ENCODE measurements at regions not wholly inside any gene's neighbourhood (a gene's known extent, or its start where the extent isn't known, plus 50 kb on each side); places are given as distances from the start of the nearest gene placed in this dataset.

GRCh38 chr3:169029674-169030285, 633.7 kb downstream of the MECOM start:
- Histone ChIP-seq H3K9me3 (no peaks in the 10 kb centered on the region), H3K27me3 (no peaks in the 10 kb centered on the region), H3K4me3 (no peak overlapping the region), H3K4me1 (peaks cover 7% of the 10 kb centered on the region), H3K36me3 (no peaks in the 10 kb centered on the region), H3K27ac (no peak overlapping the region)
- WGBS = 96% methylated on average over 3 of the region's 3 CpGs
- no peak for DNase-seq (ENCODE audit: low spot score in 2 of 2)
- TF ChIP-seq CTCF (IDR thresholded peaks at IDR 0.05) (no peak), EP300 (IDR thresholded peaks at IDR 0.05) (no peak), POLR2A (IDR thresholded peaks at IDR 0.05) (no peak), POLR2AphosphoS5 (IDR thresholded peaks at IDR 0.05) (no peak)

GRCh38 chr3:169028716-169029115, 634.8 kb downstream of the MECOM start:
- H3K36me3 ChIP-seq = no peaks in the 10 kb centered on the region
- TF ChIP-seq EP300 (IDR thresholded peaks at IDR 0.05) (no peak), CTCF (IDR thresholded peaks at IDR 0.05) (no peak), POLR2A (IDR thresholded peaks at IDR 0.05) (no peak), POLR2AphosphoS5 (IDR thresholded peaks at IDR 0.05) (no peak)
- DNase-seq (ENCODE audit: low spot score in 2 of 2) = no peak
- H3K9me3 ChIP-seq = no peaks in the 10 kb centered on the region
- no peak overlapping the region for H3K4me3 ChIP-seq
- no peak overlapping the region for H3K27ac ChIP-seq
- H3K27me3 ChIP-seq = no peaks in the 10 kb centered on the region
- WGBS = 87% methylated on average over 5 of the region's 5 CpGs
- H3K4me1 ChIP-seq = peaks cover 7% of the 10 kb centered on the region

- Histone ChIP-seq H3K9me3 (no peaks in the 10 kb centered on the region), H3K4me3 (no peak overlapping the region), H3K27me3 (no peaks in the 10 kb centered on the region), H3K4me1 (peaks cover 7% of the 10 kb centered on the region), H3K27ac (no peak overlapping the region), H3K36me3 (no peaks in the 10 kb centered on the region)
- WGBS = 16% methylated on average over 5 of the region's 5 CpGs
- TF ChIP-seq EP300 (IDR thresholded peaks at IDR 0.05) (no peak), CTCF (IDR thresholded peaks at IDR 0.05) (no peak), POLR2A (IDR thresholded peaks at IDR 0.05) (no peak), POLR2AphosphoS5 (IDR thresholded peaks at IDR 0.05) (no peak)
- no peak for DNase-seq (ENCODE audit: low spot score in 2 of 2)
Measured at GRCh38 chr3:169026543-169027182, 636.8 kb downstream of the MECOM start.

GRCh38 chr3:169022457-169022856, 641.1 kb downstream of the MECOM start:
- 93% methylated on average over 1 of the region's 1 CpG for WGBS
- Histone ChIP-seq H3K27ac (no peak overlapping the region), H3K27me3 (no peaks in the 10 kb centered on the region), H3K9me3 (no peaks in the 10 kb centered on the region), H3K36me3 (no peaks in the 10 kb centered on the region), H3K4me3 (no peak overlapping the region), H3K4me1 (peaks cover 7% of the 10 kb centered on the region)
- DNase-seq (ENCODE audit: low spot score in 2 of 2) = no peak
- no peak for TF ChIP-seq POLR2A (IDR thresholded peaks at IDR 0.05)
- no peak for TF ChIP-seq EP300 (IDR thresholded peaks at IDR 0.05)
- no peak for TF ChIP-seq CTCF (IDR thresholded peaks at IDR 0.05)
- no peak for TF ChIP-seq POLR2AphosphoS5 (IDR thresholded peaks at IDR 0.05)

GRCh38 chr3:169020371-169020770, 643.1 kb downstream of the MECOM start:
- DNase-seq (ENCODE audit: low spot score in 2 of 2) = no peak
- TF ChIP-seq POLR2AphosphoS5 (IDR thresholded peaks at IDR 0.05) (no peak), POLR2A (IDR thresholded peaks at IDR 0.05) (no peak), CTCF (IDR thresholded peaks at IDR 0.05) (no peak), EP300 (IDR thresholded peaks at IDR 0.05) (no peak)
- Histone ChIP-seq H3K9me3 (no peaks in the 10 kb centered on the region), H3K4me3 (no peak overlapping the region), H3K27me3 (no peaks in the 10 kb centered on the region), H3K4me1 (no peaks in the 10 kb centered on the region), H3K27ac (no peak overlapping the region), H3K36me3 (no peaks in the 10 kb centered on the region)
- WGBS = 80% methylated on average over 1 of the region's 1 CpG

Data from suprapubic skin (tissue), 4 donors.